Immature natural killer cell (primary cell): ENCODE measurements at regions not wholly inside any gene's neighbourhood (a gene's known extent, or its start where the extent isn't known, plus 50 kb on each side); places are given as distances from the start of the nearest gene placed in this dataset.

Experiments used
- DNase-seq, 3 donors: peaks; one replicate each; pipeline ENCODE4 v3.0.0; 2022; ENCODE audit warnings: mixed read lengths in 1 of 3
- H3K27ac Mint-ChIP-seq, 6 donors: one replicate each; pipeline ENCODE4 v1.8.0; 2020; ENCODE audit warnings: mixed read lengths in 6 of 6, mild to moderate bottlenecking in 5 of 6, inconsistent platforms in 4 of 6, moderate library complexity in 3 of 6
- H3K27me3 Mint-ChIP-seq, 3 donors: one replicate each; pipeline ENCODE4 v1.8.0; 2020 to 2021; ENCODE audit warnings: low read depth in 3 of 3, mild to moderate bottlenecking in 3 of 3, mixed read lengths in 3 of 3, moderate library complexity in 3 of 3, inconsistent platforms in 1 of 3
- H3K36me3 Mint-ChIP-seq, 3 donors: one replicate each; pipeline ENCODE4 v1.8.0; 2020; ENCODE audit warnings: mixed read lengths in 3 of 3, inconsistent platforms in 2 of 3, mild to moderate bottlenecking in 2 of 3
- H3K4me1 Mint-ChIP-seq, 2 donors: one replicate each; pipeline ENCODE4 v1.8.0; 2020; ENCODE audit warnings: inconsistent platforms in 2 of 2, mild to moderate bottlenecking in 2 of 2, mixed read lengths in 2 of 2, moderate library complexity in 1 of 2
- H3K4me3 Mint-ChIP-seq, 5 donors: one replicate each; pipeline ENCODE4 v1.8.0; 2020; ENCODE audit warnings: mild to moderate bottlenecking in 5 of 5, mixed read lengths in 5 of 5, inconsistent platforms in 3 of 5, moderate library complexity in 3 of 5
- H3K9me3 Mint-ChIP-seq, 6 donors: one replicate each; pipeline ENCODE4 v1.8.0; 2020; ENCODE audit warnings: mild to moderate bottlenecking in 6 of 6, mixed read lengths in 6 of 6, inconsistent platforms in 4 of 6, moderate library complexity in 3 of 6

GRCh38 chrX:113974881-113975280, 609.0 kb upstream of the HTR2C start:
- peaks cover 0 to 9% (median 2%) of the 10 kb centered on the region in 6 donors for H3K9me3 Mint-ChIP-seq
- DNase-seq, result no peak
- H3K27me3 Mint-ChIP-seq, result peaks cover 0 to 8% (median 0%) of the 10 kb centered on the region in 3 donors
- H3K4me1 Mint-ChIP-seq, result no peaks in the 10 kb centered on the region
- no peak overlapping the region for H3K27ac Mint-ChIP-seq
- H3K36me3 Mint-ChIP-seq, result no peaks in the 10 kb centered on the region
- H3K4me3 Mint-ChIP-seq, result no peak overlapping the region

- Mint-ChIP-seq H3K9me3 (peaks cover 0 to 5% (median 2%) of the 10 kb centered on the region in 6 donors), H3K27ac (no peak overlapping the region), H3K27me3 (peaks cover 0 to 8% (median 0%) of the 10 kb centered on the region in 3 donors), H3K36me3 (no peaks in the 10 kb centered on the region), H3K4me1 (no peaks in the 10 kb centered on the region), H3K4me3 (no peak overlapping the region)
- no peak for DNase-seq
These were observed 610.2 kb upstream of the HTR2C start for GRCh38 chrX:113973706-113974105.

DNA sequence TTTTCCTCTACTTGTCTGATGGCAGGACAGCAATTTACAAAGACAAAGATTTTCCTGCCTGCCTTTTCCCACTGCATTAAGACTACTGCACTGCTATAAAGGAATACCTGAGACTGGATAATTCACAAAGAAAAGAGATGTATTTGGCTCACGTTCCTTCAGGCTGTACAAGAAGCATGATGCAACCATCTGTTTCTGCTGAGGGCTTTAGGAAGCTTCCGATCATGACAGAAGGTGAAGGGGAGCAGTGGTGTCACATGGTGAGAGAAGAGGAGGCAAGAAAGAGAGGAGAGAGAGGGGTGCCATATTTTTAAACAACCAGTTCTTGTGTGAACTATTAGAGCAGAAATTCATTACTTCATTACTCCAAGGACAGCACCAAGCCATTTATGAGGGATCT, 617.1 kb upstream of the HTR2C start:
- H3K27me3 Mint-ChIP-seq, result peaks cover 0 to 7% (median 5%) of the 10 kb centered on the region in 3 donors
- DNase-seq, result no peak
- H3K9me3 Mint-ChIP-seq, result peaks cover 0 to 7% (median 2%) of the 10 kb centered on the region in 6 donors
- H3K4me3 Mint-ChIP-seq, result no peak overlapping the region
- H3K27ac Mint-ChIP-seq, result no peak overlapping the region
- no peaks in the 10 kb centered on the region for H3K36me3 Mint-ChIP-seq
- H3K4me1 Mint-ChIP-seq, result no peaks in the 10 kb centered on the region

- H3K27me3 Mint-ChIP-seq, result peaks cover 0 to 2% (median 0%) of the 10 kb centered on the region in 3 donors
These were observed 621.5 kb upstream of the HTR2C start for GRCh38 chrX:113962343-113962742.

GRCh38 chrX:113959912-113960626, 623.8 kb upstream of the HTR2C start:
- no peak for DNase-seq
- no peak overlapping the region for H3K27ac Mint-ChIP-seq
- H3K36me3 Mint-ChIP-seq, result no peaks in the 10 kb centered on the region
- H3K4me3 Mint-ChIP-seq, result no peak overlapping the region
- peaks cover 0 to 2% (median 0%) of the 10 kb centered on the region in 3 donors for H3K27me3 Mint-ChIP-seq
- H3K9me3 Mint-ChIP-seq, result peaks cover 0 to 3% (median 0%) of the 10 kb centered on the region in 6 donors
- no peaks in the 10 kb centered on the region for H3K4me1 Mint-ChIP-seq

More at GRCh38 chrX:113962343-113962742, 621.5 kb upstream of the HTR2C start:
- Mint-ChIP-seq H3K36me3 (no peaks in the 10 kb centered on the region), H3K9me3 (peaks cover 0 to 8% (median 2%) of the 10 kb centered on the region in 6 donors), H3K4me3 (no peak overlapping the region), H3K4me1 (no peaks in the 10 kb centered on the region), H3K27ac (no peak overlapping the region)
- no peak for DNase-seq

DNA sequence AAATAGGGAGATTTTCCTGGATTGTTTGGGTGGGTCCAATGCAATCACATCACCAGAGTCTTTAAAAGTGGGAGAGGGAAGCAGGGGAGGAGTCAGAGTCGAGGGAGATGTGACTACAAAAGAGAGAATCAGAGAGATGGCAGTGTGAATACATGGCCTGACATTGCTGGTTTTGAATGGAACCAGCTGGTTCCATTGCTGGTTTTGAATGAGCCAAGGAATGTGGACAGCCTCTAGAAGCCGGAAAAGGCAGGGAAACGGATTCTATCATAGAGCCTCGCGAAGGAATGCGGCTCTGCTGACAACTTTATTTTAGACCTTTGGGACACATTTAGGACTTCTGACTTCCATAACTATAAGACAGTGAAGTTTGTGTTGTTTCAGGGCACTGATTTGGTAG, 627.0 kb upstream of the HTR2C start:
- Mint-ChIP-seq H3K4me3 (no peak overlapping the region), H3K27me3 (peaks cover 0 to 4% (median 0%) of the 10 kb centered on the region in 3 donors), H3K4me1 (no peaks in the 10 kb centered on the region), H3K9me3 (peaks cover 0 to 4% (median under 1%) of the 10 kb centered on the region in 6 donors), H3K27ac (no peak overlapping the region), H3K36me3 (no peaks in the 10 kb centered on the region)
- DNase-seq, result no peak

- no peaks in the 10 kb centered on the region for H3K4me1 Mint-ChIP-seq
- no peak overlapping the region for H3K4me3 Mint-ChIP-seq
- no peak overlapping the region for H3K27ac Mint-ChIP-seq
- no peak for DNase-seq
- peaks cover 0 to 4% (median under 1%) of the 10 kb centered on the region in 6 donors for H3K9me3 Mint-ChIP-seq
- H3K36me3 Mint-ChIP-seq, result no peaks in the 10 kb centered on the region
- H3K27me3 Mint-ChIP-seq, result peaks cover 0 to 3% (median 0%) of the 10 kb centered on the region in 3 donors
These were observed 629.6 kb upstream of the HTR2C start for GRCh38 chrX:113954297-113954696.

DNA sequence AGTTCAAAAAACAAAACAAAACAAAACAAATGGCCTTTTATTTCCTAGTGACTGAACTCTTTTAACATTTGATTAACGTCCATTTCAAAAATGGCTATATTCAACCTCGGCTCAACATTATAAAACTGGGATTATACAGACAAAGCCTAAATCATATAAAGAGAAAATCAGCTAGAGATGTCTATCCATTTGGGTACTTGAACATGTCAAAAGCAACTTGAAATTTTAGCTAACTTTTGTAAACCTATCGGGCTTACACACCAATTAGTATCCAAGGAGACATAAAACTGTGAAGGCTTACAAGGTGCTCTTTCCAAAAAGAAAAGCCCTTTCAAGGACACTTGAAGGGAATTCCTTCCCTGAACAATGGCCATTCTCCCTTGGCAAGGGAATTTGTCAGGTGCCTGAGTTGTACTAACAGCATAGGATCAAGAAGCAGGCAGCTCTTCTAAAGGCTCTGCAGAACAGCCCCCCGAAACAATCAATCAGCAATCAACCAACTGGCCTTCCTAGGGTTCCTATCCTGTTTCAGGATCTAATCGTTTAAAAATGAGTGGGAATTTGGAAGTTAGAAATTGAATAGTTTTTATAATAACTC, 633.7 kb upstream of the HTR2C start:
- H3K4me1 Mint-ChIP-seq, result no peaks in the 10 kb centered on the region
- no peak overlapping the region for H3K27ac Mint-ChIP-seq

GRCh38 chrX:113947548-113947947, 636.3 kb upstream of the HTR2C start:
- no peak overlapping the region for H3K27ac Mint-ChIP-seq
- no peak overlapping the region for H3K4me3 Mint-ChIP-seq
- no peak for DNase-seq
- H3K27me3 Mint-ChIP-seq, result peaks cover 0 to 3% (median 0%) of the 10 kb centered on the region in 3 donors
- H3K4me1 Mint-ChIP-seq, result no peaks in the 10 kb centered on the region
- no peaks in the 10 kb centered on the region for H3K36me3 Mint-ChIP-seq
- peaks cover 0 to 7% (median 0%) of the 10 kb centered on the region in 6 donors for H3K9me3 Mint-ChIP-seq

More for the DNA sequence above, 633.7 kb upstream of the HTR2C start:
- Mint-ChIP-seq H3K9me3 (peaks cover 0 to 4% (median 2%) of the 10 kb centered on the region in 6 donors), H3K4me3 (no peak overlapping the region), H3K36me3 (no peaks in the 10 kb centered on the region), H3K27me3 (peaks cover 0 to 3% (median 0%) of the 10 kb centered on the region in 3 donors)
- DNase-seq, result no peak

DNA sequence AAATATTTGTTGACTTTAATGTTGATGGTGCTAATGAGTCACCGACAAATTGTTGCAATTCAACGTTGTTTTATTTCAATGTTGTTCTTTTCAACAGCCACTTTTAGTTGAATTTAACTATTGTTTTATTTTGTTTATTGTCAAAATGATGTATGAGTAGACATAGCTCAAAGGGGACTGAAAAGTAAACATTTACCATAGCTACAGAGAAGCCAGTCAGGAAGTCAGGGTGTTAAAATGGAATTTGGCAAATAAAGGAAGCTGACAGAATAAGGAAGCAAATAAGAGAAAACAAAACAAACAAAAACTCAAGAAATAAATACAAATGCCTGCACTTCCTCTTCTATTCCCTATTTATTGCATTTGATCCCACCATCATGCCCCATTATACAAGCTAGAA, 648.4 kb upstream of the HTR2C start:
- H3K36me3 Mint-ChIP-seq, result no peaks in the 10 kb centered on the region

GRCh38 chrX:113933931-113934330, 650.0 kb upstream of the HTR2C start:
- no peaks in the 10 kb centered on the region for H3K4me1 Mint-ChIP-seq
- no peak overlapping the region for H3K4me3 Mint-ChIP-seq
- no peak overlapping the region for H3K27ac Mint-ChIP-seq
- DNase-seq, result no peak
- peaks cover 0 to 4% (median under 1%) of the 10 kb centered on the region in 3 donors for H3K27me3 Mint-ChIP-seq
- H3K9me3 Mint-ChIP-seq, result peaks cover 0 to 4% (median 2%) of the 10 kb centered on the region in 6 donors
- no peaks in the 10 kb centered on the region for H3K36me3 Mint-ChIP-seq

More for the DNA sequence above, 648.4 kb upstream of the HTR2C start:
- DNase-seq, result no peak
- peaks cover 0 to 2% (median 0%) of the 10 kb centered on the region in 3 donors for H3K27me3 Mint-ChIP-seq
- H3K4me1 Mint-ChIP-seq, result no peaks in the 10 kb centered on the region
- H3K27ac Mint-ChIP-seq, result no peak overlapping the region
- H3K9me3 Mint-ChIP-seq, result peaks cover 0 to 4% (median 3%) of the 10 kb centered on the region in 6 donors
- no peak overlapping the region for H3K4me3 Mint-ChIP-seq

DNA sequence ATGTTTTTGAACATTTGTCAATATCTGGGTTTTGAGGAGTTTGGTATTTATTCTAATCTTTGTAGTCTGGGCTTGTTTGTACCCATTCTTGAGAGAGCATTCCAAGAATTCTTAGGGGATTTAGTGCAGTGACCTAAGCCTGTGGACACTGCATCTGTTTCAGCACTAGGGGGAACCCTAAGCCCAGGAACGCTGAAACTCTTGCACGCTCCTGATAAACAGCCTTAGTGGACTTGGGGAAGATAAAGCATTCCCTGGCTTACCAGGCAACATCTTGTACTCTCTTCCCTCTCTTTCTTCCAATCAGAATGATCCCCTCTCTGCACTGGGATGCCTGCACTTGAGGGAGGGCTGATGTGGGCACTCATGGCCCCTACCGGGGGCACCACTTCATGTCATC, 654.9 kb upstream of the HTR2C start:
- Mint-ChIP-seq H3K4me1 (no peaks in the 10 kb centered on the region), H3K36me3 (no peaks in the 10 kb centered on the region), H3K4me3 (no peak overlapping the region), H3K9me3 (peaks cover 0 to 6% (median 4%) of the 10 kb centered on the region in 6 donors), H3K27ac (no peak overlapping the region), H3K27me3 (peaks cover 1 to 6% (median 2%) of the 10 kb centered on the region in 3 donors)
- DNase-seq, result no peak

DNA sequence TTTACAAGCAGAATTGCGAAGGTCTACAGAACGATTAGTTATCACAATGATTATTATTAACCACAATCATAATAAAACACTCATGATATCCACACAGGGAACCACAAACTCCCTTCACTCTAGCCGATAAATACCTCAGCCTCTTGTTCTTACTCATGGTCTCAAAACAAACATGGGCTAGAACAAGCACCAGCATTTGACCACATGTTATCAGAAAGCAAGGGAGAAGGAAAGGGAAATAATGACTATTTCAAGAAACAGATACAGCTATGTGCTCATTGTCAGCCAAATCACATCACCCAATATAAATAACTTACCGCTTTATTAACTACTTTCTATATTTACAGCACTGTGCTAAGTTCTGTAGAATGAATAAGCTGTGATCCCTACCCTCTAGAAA, 663.2 kb upstream of the HTR2C start:
- H3K27me3 Mint-ChIP-seq, result peaks cover 0 to 1% (median under 1%) of the 10 kb centered on the region in 3 donors
- no peak for DNase-seq
- no peaks in the 10 kb centered on the region for H3K36me3 Mint-ChIP-seq
- H3K27ac Mint-ChIP-seq, result no peak overlapping the region
- H3K4me1 Mint-ChIP-seq, result no peaks in the 10 kb centered on the region
- no peak overlapping the region for H3K4me3 Mint-ChIP-seq
- peaks cover 0 to 2% (median 0%) of the 10 kb centered on the region in 6 donors for H3K9me3 Mint-ChIP-seq

DNA sequence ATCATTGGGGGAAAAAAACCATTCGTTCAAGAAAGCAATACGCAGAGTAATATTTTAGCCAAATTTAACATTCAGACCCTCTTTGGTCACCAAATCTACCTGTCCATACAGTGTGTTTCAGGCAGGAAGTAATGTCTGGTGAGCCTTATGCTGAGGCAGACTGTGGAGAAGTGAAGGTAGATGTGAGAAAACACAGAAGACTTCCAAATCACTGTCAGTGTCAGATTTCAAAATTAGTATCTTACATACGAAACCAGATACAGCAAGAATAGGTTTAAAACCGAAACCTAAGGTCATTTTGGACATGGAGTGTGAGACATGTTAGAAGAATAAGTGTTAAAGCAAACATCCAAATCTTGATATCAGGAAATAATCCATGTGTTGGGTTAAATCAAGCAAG, 664.5 kb upstream of the HTR2C start:
- H3K4me1 Mint-ChIP-seq, result no peaks in the 10 kb centered on the region
- no peak overlapping the region for H3K27ac Mint-ChIP-seq
- no peak overlapping the region for H3K4me3 Mint-ChIP-seq
- DNase-seq, result no peak
- peaks cover 0 to 6% (median 0%) of the 10 kb centered on the region in 6 donors for H3K9me3 Mint-ChIP-seq
- peaks cover 0 to 5% (median 0%) of the 10 kb centered on the region in 3 donors for H3K27me3 Mint-ChIP-seq
- H3K36me3 Mint-ChIP-seq, result no peaks in the 10 kb centered on the region
